ENCODE measurements at regions not wholly inside any gene's neighbourhood (a gene's known extent, or its start where the extent isn't known, plus 50 kb on each side); places are given as distances from the start of the nearest gene placed in this dataset.

- DNase-seq (ENCODE audit: low spot score) = no peak
Observed at GRCh38 chr11:128407962-128408361, 179.4 kb downstream of the ETS1 start.

- DNase-seq (ENCODE audit: low spot score) = no peak
Observed at GRCh38 chr11:128405714-128406662, 181.4 kb downstream of the ETS1 start.

- DNase-seq (ENCODE audit: low spot score) = peak; percentile 17
Observed at GRCh38 chr11:128405112-128405511, 182.2 kb downstream of the ETS1 start.

- no peak for DNase-seq (ENCODE audit: low spot score)
Observed at GRCh38 chr11:128404437-128404836, 182.9 kb downstream of the ETS1 start.

DNA sequence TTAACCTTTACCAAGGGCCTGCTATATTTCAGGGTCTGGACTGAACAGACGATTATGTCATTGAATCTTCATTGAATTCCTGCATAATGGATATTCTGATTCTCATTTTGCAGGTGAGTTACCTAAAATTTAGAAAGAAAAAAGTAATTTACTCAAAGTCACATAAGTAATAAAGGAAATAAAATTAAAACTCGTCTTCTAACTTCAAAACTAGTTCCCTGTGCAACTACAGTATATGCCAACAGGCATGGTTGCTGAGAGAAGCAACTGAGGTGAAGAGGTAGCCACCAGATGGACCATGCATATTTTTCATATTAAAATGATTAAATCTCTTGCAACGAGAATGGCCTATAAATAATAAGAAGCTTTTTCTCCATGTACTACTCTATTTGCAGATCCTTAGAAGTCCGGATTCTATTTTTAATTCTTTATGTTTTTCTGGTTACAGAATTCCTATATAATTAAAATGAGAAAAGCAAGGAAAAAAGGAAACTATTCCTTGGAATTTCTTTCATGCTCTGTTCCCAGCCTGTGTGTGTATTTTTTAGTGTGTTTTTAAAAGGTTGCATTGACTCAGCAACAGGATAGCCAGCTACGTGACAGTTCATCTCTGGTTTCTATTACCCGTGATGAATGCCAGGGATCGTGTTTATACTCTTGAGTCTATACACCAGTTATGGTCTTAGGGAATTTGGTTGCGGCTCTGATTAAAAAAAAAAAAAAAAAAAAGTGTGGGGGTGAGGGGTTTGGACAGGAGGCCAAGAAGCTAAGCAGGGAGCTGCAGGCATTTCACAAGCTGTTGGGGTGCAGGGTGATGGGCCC, 186.8 kb downstream of the ETS1 start:
- no peak for DNase-seq (ENCODE audit: low spot score)

DNA sequence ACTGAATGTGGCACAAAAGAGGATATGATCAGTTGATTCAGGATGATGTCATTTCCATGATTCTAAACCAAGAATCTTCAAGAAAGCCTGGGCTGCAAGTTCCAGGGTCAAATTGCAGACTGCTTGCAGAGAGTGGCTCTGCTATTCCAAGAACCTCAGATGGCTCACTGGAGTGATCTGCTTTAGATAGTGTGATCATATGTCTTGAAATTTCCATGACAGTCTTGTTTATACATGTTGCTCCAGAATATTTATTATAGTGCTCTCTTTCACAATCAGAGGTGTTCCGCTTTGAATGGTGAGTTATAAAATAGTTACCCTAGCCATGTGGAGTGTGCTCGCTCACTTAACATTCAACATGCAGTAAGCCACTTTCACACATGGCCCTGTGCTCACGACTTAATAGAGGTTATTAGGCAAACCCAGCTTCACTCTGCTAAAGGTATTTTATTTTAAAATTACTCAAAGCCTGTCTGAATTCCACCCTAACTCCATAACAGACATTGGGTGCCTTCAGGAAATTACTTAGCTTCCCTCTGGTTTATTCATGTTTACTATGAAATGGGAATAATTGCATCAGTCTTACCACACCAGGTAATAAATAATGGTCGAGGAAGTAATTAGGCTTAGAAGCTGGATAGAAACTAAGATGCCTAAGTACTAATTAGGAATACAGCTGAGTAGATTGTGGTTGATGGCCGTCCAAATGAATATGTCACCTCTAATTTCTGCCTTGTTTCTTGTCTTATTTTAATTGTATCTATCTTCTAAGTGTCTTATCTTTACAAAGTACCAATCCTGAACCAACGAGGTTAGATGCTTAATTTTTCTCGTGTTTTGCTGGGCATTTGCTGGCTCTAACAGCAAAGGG, 187.9 kb downstream of the ETS1 start:
- no peak for DNase-seq (ENCODE audit: low spot score)

GRCh38 chr11:128398517-128399250, 188.7 kb downstream of the ETS1 start:
- DNase-seq (ENCODE audit: low spot score) = no peak

- no peak for DNase-seq (ENCODE audit: low spot score)
Observed at GRCh38 chr11:128397362-128397761, 190.0 kb downstream of the ETS1 start.

DNA sequence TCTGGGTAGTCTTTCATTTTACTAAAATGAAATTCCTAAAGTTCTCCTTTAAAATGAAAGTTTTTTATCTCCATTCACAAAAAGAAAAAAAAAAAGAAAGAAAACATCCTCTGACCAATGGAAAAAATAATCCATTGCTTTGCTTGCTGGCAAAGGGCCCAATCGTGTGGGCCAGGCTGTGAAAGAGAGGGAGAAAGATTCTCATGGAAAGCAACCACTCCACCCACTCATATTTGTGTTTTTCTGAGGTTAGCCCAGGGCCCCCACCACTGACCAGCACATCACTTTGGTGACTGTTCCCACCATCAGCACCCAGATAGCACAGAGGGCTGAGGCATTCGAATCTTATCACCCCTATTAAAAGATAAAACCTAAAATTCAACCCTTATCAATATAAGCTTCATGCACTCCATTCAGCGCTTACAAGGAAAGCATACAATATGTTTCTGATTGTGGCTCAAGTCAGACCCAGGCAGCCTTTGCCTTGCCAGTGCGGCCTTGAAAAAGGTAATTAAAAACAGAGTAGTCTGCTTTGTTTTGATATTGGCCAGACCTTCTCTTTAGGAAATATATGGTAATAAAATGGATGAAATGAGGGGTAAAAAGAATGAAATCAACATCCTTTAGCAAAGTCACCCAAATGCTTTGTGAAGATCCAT, 192.8 kb downstream of the ETS1 start:
- DNase-seq (ENCODE audit: low spot score) = no peak

GRCh38 chr11:128392259-128392658, 195.1 kb downstream of the ETS1 start:
- DNase-seq (ENCODE audit: low spot score) = no peak

- DNase-seq (ENCODE audit: low spot score) = no peak
Observed at GRCh38 chr11:128391811-128392210, 195.5 kb downstream of the ETS1 start.

- DNase-seq (ENCODE audit: low spot score) = no peak
Observed at GRCh38 chr11:128390246-128390645, 197.1 kb downstream of the ETS1 start.

DNA sequence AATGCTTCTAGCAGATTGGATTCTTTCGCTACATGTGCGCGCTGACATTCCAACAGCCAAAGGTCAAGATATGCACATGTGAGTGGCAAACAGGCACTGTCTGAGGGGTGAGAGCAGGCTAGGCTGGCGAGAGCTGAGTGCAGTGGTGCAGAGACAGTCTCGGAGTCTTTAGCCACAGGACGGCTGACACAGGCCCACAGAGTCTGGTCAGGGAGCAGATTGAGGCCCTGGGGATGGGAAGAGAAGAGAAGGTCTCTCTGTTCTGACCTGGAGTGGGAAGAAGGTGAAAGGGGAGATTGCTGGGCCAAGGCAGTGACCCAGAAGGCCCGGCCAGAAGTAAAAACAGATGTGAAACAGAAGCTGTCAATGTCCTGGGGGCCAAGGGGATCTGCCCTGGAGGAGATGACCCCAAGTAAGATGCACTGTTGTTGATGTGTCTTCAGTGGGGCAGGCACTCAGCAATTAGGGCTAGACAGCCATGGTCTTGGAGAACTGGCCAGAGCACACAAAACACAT, 197.8 kb downstream of the ETS1 start:
- no peak for DNase-seq (ENCODE audit: low spot score)

- DNase-seq (ENCODE audit: low spot score) = no peak
Observed at GRCh38 chr11:128388206-128388815, 199.0 kb downstream of the ETS1 start.

DNA sequence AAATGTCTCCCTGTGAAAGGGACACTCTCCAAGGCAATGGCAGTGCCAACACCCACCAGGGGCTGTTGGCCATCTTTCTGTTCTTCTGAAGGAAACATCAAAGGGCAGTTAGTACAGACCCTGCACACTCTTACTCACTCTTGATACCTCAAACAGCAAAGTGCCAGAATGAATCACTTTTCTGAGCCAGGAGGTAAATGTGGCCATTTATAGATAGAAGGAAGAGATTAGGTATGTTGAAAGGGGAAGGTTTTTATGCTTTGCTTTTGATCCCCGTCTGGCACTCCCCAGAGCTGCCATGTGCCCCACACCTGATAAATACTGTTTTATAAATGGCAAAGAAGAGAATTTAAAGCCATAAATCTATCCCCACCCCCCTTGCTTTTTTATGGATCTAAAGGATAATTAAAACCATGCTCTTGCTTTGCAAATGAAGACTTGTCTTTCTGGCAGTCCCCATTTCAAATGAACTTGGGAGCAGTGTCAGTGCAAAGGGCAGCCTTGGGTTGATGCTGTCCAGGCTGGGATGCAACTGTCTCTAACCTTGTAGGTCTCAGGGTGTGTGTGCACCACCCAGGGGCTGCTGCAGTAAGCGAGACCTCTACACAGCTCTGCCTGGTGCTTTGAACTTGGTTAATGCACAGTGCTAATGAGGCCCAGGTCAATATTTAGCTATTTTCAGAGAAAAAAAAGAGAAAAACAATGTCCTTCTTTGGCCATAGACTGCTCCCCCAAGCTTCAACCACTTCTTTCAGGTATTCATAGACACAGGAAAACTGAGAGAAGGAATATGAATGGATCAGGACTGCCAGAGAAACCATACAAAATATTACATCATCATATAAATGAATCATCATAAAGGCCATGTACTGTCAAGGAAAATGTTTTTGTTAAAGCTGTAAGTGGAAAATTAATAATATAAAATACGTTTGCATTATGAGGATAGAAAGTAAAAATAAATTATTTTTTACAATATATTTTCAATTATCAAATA, 207.5 kb downstream of the ETS1 start:
- peak; percentile 72 for DNase-seq (ENCODE audit: low spot score)

DNA sequence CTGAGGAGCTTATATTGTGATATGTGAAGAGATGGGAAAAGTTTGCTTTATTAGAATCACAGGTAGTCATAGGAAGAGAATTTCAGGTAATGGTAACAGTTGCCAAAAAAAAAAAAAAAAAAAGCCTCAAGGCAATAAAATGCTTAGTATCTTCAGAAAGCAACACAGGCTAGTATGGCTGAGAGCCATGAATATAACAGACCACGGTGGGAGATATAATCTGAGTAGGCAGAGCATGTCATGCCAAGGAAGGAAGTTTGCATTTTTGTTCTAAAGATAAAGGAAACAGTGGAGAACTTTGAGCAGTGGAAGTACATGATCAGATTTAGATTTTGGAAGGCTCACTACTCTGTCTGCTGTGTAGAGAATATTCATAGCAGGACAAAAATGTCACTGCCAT, 211.4 kb downstream of the ETS1 start:
- DNase-seq (ENCODE audit: low spot score) = no peak

DNA sequence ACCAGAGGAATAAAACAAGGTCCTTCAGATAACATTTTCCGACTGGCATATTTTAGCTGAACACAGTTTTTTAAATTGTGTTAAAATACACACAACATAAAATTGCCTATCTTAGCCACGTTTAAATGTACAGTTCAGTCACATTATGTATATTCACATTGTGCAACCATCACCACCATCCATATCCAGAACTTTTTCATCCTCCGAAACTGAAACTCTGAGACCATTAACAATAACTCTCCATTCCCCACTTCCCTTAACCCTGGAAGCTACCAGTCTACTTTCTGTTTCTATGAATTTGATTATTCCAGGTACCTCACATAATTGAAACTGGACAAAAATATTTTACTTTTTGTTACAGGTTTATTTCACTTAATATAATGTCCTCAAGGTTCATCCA, 213.3 kb downstream of the ETS1 start:
- no peak for DNase-seq (ENCODE audit: low spot score)

DNA sequence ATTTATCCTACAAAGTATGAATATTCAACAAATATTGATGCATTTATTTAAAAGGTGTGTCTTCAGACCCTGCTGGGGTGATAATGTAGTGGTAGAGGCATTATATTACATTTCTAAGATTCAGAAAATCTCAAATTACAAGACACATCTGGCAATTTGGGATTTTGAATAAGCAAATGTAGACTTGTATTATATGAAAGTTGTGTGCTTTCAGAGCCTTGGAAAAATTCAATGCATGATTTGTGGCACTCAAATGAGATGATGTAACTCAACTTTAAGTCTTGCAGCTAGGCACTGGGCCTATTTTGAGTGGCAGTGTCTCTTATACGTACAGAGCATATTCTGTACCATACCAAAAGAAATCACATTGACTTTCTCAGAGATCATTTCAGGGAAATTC, 214.4 kb downstream of the ETS1 start:
- no peak for DNase-seq (ENCODE audit: low spot score)

DNA sequence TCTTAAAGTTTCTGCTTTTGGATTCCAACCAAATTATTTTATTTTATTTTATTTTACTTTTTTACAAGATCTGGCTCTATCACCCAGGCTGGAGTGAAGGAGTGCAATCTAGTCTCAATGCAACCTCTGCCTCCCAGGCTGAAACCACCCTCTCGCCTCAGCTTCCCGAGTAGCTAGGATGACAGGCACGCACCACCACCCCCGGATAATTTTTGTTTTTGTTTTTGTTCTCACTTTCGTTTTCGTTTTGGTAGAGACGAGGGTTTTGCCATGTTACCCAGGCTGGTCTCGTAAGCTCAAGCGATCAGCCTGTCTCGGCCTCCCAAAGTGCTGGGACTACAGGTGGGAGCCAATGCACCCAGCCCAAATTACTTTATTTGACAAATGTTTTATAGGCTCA, 219.8 kb downstream of the ETS1 start:
- no peak for DNase-seq (ENCODE audit: low spot score)

All from SW480 (cell line).